Sigmoid colon (tissue), 4 donors: ENCODE measurements at regions not wholly inside any gene's neighbourhood (a gene's known extent, or its start where the extent isn't known, plus 50 kb on each side); places are given as distances from the start of the nearest gene placed in this dataset.

Experiments
- POLR2A ChIP-seq, 2 donors: fragments of 450-650 bp; IDR thresholded peaks; one replicate each; pipeline ENCODE4 v1.6.1; 2016; ENCODE audit warnings: antibody characterized with exemption in 2 of 2, mild to moderate bottlenecking in 2 of 2, moderate library complexity in 2 of 2
- POLR2AphosphoS5 ChIP-seq, 4 donors: sonication (generic); formaldehyde crosslinking; IDR thresholded peaks; one replicate each; pipeline ENCODE4 v1.6.1; 2017; ENCODE audit warnings: antibody characterized with exemption in 4 of 4
- TF ChIP-seq, protein P1 (sequence below), 4 experiments: fragments of 450-650 bp in 3 of 4; fragments of 200-600 bp in 1 of 4; IDR thresholded peaks; one replicate each; pipeline ENCODE4 v1.5.1; 2016 to 2019; ENCODE audit warnings: antibody characterized with exemption in 4 of 4, mild to moderate bottlenecking in 3 of 4, moderate library complexity in 2 of 4

- TF ChIP-seq POLR2AphosphoS5 (IDR thresholded peaks at IDR 0.05): no peak
- TF ChIP-seq, protein P1, sequence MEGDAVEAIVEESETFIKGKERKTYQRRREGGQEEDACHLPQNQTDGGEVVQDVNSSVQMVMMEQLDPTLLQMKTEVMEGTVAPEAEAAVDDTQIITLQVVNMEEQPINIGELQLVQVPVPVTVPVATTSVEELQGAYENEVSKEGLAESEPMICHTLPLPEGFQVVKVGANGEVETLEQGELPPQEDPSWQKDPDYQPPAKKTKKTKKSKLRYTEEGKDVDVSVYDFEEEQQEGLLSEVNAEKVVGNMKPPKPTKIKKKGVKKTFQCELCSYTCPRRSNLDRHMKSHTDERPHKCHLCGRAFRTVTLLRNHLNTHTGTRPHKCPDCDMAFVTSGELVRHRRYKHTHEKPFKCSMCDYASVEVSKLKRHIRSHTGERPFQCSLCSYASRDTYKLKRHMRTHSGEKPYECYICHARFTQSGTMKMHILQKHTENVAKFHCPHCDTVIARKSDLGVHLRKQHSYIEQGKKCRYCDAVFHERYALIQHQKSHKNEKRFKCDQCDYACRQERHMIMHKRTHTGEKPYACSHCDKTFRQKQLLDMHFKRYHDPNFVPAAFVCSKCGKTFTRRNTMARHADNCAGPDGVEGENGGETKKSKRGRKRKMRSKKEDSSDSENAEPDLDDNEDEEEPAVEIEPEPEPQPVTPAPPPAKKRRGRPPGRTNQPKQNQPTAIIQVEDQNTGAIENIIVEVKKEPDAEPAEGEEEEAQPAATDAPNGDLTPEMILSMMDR (IDR thresholded peaks at IDR 0.05): no peak
- TF ChIP-seq POLR2A (IDR thresholded peaks at IDR 0.05): no peak
Observed at GRCh38 chr3:18062657-18063025, 320.2 kb upstream of the TBC1D5 start.
